Subcutaneous abdominal adipose tissue (tissue), 5 donors: ENCODE measurements at regions not wholly inside any gene's neighbourhood (a gene's known extent, or its start where the extent isn't known, plus 50 kb on each side); places are given as distances from the start of the nearest gene placed in this dataset.

Experiments
- H3K27ac ChIP-seq: one replicate; pipeline ENCODE4 v1.7.0; 2013; ENCODE audit warnings: low read depth, mild to moderate bottlenecking, inconsistent platforms, low read length, moderate library complexity
- H3K27me3 ChIP-seq, 5 donors: one replicate each; pipeline ENCODE4 v1.7.0; 2013; ENCODE audit warnings: low read length in 5 of 5, inconsistent platforms in 1 of 5; ENCODE audit not compliant: control insufficient read depth in 5 of 5, insufficient read depth in 4 of 5
- H3K36me3 ChIP-seq, 5 donors: one replicate each; pipeline ENCODE4 v1.7.0; 2013; ENCODE audit warnings: low read length in 5 of 5; ENCODE audit not compliant: control insufficient read depth in 5 of 5, insufficient read depth in 5 of 5
- H3K4me1 ChIP-seq, 5 donors: one replicate each; pipeline ENCODE4 v1.7.0; 2013; ENCODE audit warnings: low read length in 5 of 5, mild to moderate bottlenecking in 3 of 5, moderate library complexity in 1 of 5; ENCODE audit not compliant: control insufficient read depth in 5 of 5, insufficient read depth in 5 of 5
- H3K4me3 ChIP-seq, 5 donors: one replicate each; pipeline ENCODE4 v1.7.0; 2013; ENCODE audit warnings: low read length in 5 of 5, low read depth in 1 of 5
- H3K9ac ChIP-seq, 5 donors: one replicate each; pipeline ENCODE4 v1.7.0; 2013; ENCODE audit warnings: low read length in 5 of 5, mild to moderate bottlenecking in 4 of 5, moderate library complexity in 3 of 5
- H3K9me3 ChIP-seq, 5 donors: one replicate each; pipeline ENCODE4 v1.7.0; 2013; ENCODE audit warnings: low read length in 5 of 5; ENCODE audit not compliant: control insufficient read depth in 5 of 5
- donor health status: healthy.
- donor health status: healthy.
- donor health status: healthy.
- donor health status: healthy.
- donor health status: healthy.

- no peaks in the 10 kb centered on the region for H3K36me3 ChIP-seq
- no peak overlapping the region for H3K27ac ChIP-seq
- H3K9ac ChIP-seq: no peak overlapping the region
- peaks cover 0 to 6% (median 0%) of the 10 kb centered on the region in 5 donors for H3K9me3 ChIP-seq
- no peaks in the 10 kb centered on the region for H3K4me1 ChIP-seq
- H3K4me3 ChIP-seq: no peak overlapping the region
- no peaks in the 10 kb centered on the region for H3K27me3 ChIP-seq
Observed at GRCh38 chr4:166501941-166502382, 628.9 kb downstream of the TLL1 start.

GRCh38 chr4:166502660-166503059 is 629.6 kb downstream of the TLL1 start:
- Histone ChIP-seq H3K9me3 (peaks cover 0 to 6% (median 0%) of the 10 kb centered on the region in 5 donors), H3K36me3 (no peaks in the 10 kb centered on the region), H3K27ac (no peak overlapping the region)

GRCh38 chr4:166506051-166506450 is 633.0 kb downstream of the TLL1 start:
- H3K9me3 ChIP-seq: peaks cover 0 to 6% (median 0%) of the 10 kb centered on the region in 5 donors
- no peaks in the 10 kb centered on the region for H3K27me3 ChIP-seq
- no peak overlapping the region for H3K4me3 ChIP-seq
- H3K36me3 ChIP-seq: no peaks in the 10 kb centered on the region
- no peak overlapping the region for H3K27ac ChIP-seq
- no peak overlapping the region for H3K9ac ChIP-seq
- H3K4me1 ChIP-seq: no peaks in the 10 kb centered on the region

More at GRCh38 chr4:166502660-166503059, 629.6 kb downstream of the TLL1 start:
- Histone ChIP-seq H3K27me3 (no peaks in the 10 kb centered on the region), H3K4me1 (no peaks in the 10 kb centered on the region), H3K9ac (no peak overlapping the region), H3K4me3 (no peak overlapping the region)

GRCh38 chr4:166512267-166512666 is 639.2 kb downstream of the TLL1 start:
- H3K4me1 ChIP-seq: no peaks in the 10 kb centered on the region
- H3K27ac ChIP-seq: no peak overlapping the region
- H3K9ac ChIP-seq: no peak overlapping the region

GRCh38 chr4:166518315-166518714 is 645.3 kb downstream of the TLL1 start:
- Histone ChIP-seq H3K36me3 (no peaks in the 10 kb centered on the region), H3K4me3 (no peak overlapping the region), H3K9ac (no peak overlapping the region), H3K27me3 (no peaks in the 10 kb centered on the region), H3K27ac (no peak overlapping the region), H3K4me1 (no peaks in the 10 kb centered on the region), H3K9me3 (no peaks in the 10 kb centered on the region)

More at GRCh38 chr4:166512267-166512666, 639.2 kb downstream of the TLL1 start:
- Histone ChIP-seq H3K4me3 (no peak overlapping the region), H3K36me3 (no peaks in the 10 kb centered on the region), H3K9me3 (no peaks in the 10 kb centered on the region), H3K27me3 (no peaks in the 10 kb centered on the region)

GRCh38 chr4:166518776-166519175 is 645.7 kb downstream of the TLL1 start:
- no peaks in the 10 kb centered on the region for H3K4me1 ChIP-seq
- H3K27me3 ChIP-seq: no peaks in the 10 kb centered on the region
- H3K9ac ChIP-seq: no peak overlapping the region
- no peak overlapping the region for H3K27ac ChIP-seq
- H3K9me3 ChIP-seq: no peaks in the 10 kb centered on the region
- no peak overlapping the region for H3K4me3 ChIP-seq
- no peaks in the 10 kb centered on the region for H3K36me3 ChIP-seq

- H3K36me3 ChIP-seq: no peaks in the 10 kb centered on the region
- no peak overlapping the region for H3K4me3 ChIP-seq
- H3K9ac ChIP-seq: no peak overlapping the region
- H3K9me3 ChIP-seq: no peaks in the 10 kb centered on the region
- no peak overlapping the region for H3K27ac ChIP-seq
- H3K4me1 ChIP-seq: no peaks in the 10 kb centered on the region
- H3K27me3 ChIP-seq: no peaks in the 10 kb centered on the region
Observed at GRCh38 chr4:166519774-166520173, 646.7 kb downstream of the TLL1 start.

- H3K36me3 ChIP-seq: no peaks in the 10 kb centered on the region
- H3K9me3 ChIP-seq: no peaks in the 10 kb centered on the region
- no peak overlapping the region for H3K4me3 ChIP-seq
- no peak overlapping the region for H3K9ac ChIP-seq
- H3K4me1 ChIP-seq: no peaks in the 10 kb centered on the region
- no peak overlapping the region for H3K27ac ChIP-seq
- H3K27me3 ChIP-seq: no peaks in the 10 kb centered on the region
Observed at GRCh38 chr4:166527500-166527899, 654.5 kb downstream of the TLL1 start.

GRCh38 chr4:166531703-166532102 is 658.7 kb downstream of the TLL1 start:
- Histone ChIP-seq H3K27me3 (no peaks in the 10 kb centered on the region), H3K9ac (no peak overlapping the region), H3K9me3 (no peaks in the 10 kb centered on the region), H3K4me1 (no peaks in the 10 kb centered on the region), H3K27ac (no peak overlapping the region), H3K36me3 (no peaks in the 10 kb centered on the region), H3K4me3 (no peak overlapping the region)

- H3K27ac ChIP-seq: no peak overlapping the region
- no peaks in the 10 kb centered on the region for H3K9me3 ChIP-seq
- no peaks in the 10 kb centered on the region for H3K36me3 ChIP-seq
- H3K9ac ChIP-seq: no peak overlapping the region
- no peak overlapping the region for H3K4me3 ChIP-seq
- no peaks in the 10 kb centered on the region for H3K4me1 ChIP-seq
- no peaks in the 10 kb centered on the region for H3K27me3 ChIP-seq
Observed at GRCh38 chr4:166535865-166536264, 662.8 kb downstream of the TLL1 start.

- no peaks in the 10 kb centered on the region for H3K27me3 ChIP-seq
- no peak overlapping the region for H3K4me3 ChIP-seq
- H3K4me1 ChIP-seq: no peaks in the 10 kb centered on the region
- no peak overlapping the region for H3K27ac ChIP-seq
- no peaks in the 10 kb centered on the region for H3K36me3 ChIP-seq
- no peaks in the 10 kb centered on the region for H3K9me3 ChIP-seq
- no peak overlapping the region for H3K9ac ChIP-seq
Observed at GRCh38 chr4:166538491-166539005, 665.5 kb downstream of the TLL1 start.
